Pancreas (tissue), 10 donors: ENCODE measurements at regions not wholly inside any gene's neighbourhood (a gene's known extent, or its start where the extent isn't known, plus 50 kb on each side); places are given as distances from the start of the nearest gene placed in this dataset.
"Not testable (repeated sequence)": the region's sequence is repeated elsewhere in the genome, so short reads cannot be mapped to it uniquely, and the experiment has no call there.

Experiments used
- ATAC-seq, 4 donors: fragments of 200-7000 bp; cut with Tn5 transposase; one replicate each; pipeline versions ENCODE4 v1.8.0 to v1.9.1; 2020; ENCODE audit warnings: mild to moderate bottlenecking in 4 of 4, moderate library complexity in 4 of 4
- DNase-seq, 6 donors: peaks; one replicate each; pipeline ENCODE4 v3.0.0-alpha.2; 2020
- FAIRE-seq: peaks from 2 replicates; lab custom pipeline; 2012; peaks lifted over from hg19 to GRCh38; lab: Jason Lieb, UNC
- H3K27ac ChIP-seq, 4 donors: fragments of 200-600 bp; sonication (generic); 1 replicate in 3 of 4; 2 replicates in 1 of 4; pipeline versions ENCODE4 v1.5.0 to v1.8.0; 2020
- H3K27me3 ChIP-seq, 4 donors: fragments of 200-600 bp; one replicate each; pipeline ENCODE4 v1.8.0; 2021
- H3K36me3 ChIP-seq, 3 donors: fragments of 200-600 bp; sonication (generic) in 1 of 3; one replicate each; pipeline versions ENCODE4 v1.5.0 to v1.8.0; 2020 to 2021
- H3K4me1 ChIP-seq, 3 donors: fragments of 200-600 bp; one replicate each; pipeline ENCODE4 v1.8.0; 2021
- H3K4me3 ChIP-seq, 4 donors: fragments of 200-600 bp; sonication (generic) in 2 of 4; one replicate each; pipeline versions ENCODE4 v1.5.0 to v1.8.0; 2020 to 2021
- H3K9me3 ChIP-seq, 4 donors: fragments of 200-600 bp; one replicate each; pipeline ENCODE4 v1.8.0; 2021
- CTCF ChIP-seq, 4 donors: fragments of 200-600 bp; sonication (generic) in 3 of 4; IDR thresholded peaks; one replicate each; pipeline versions ENCODE4 v1.5.0 to v1.8.0; 2021; ENCODE audit warnings: antibody characterized with exemption in 4 of 4
- WGBS, 2 donors: extraction: QIAGEN DNeasy Blood & Tissue Kit; methylation state at CpG; one replicate each; pipeline ENCODE4 v1.1.7; 2013; 5-methylcytosine and 5-hydroxymethylcytosine counted together
- intact Hi-C, 3 donors: fragments of 100-400 bp; cut with DNase I; formaldehyde crosslinking; loops; one replicate each; pipeline versions ENCODE4 v1.11.1 to v1.14.2; 2022
- donor health status: healthy with polysubstance abuse.
- donor health status: DM: no; HTN: no; CAD: no; lungs with moderate emphysema.
- donor health status: DM: no; HTN: no; CAD: no.
- donor health status: control.
- donor health status: control.
- donor health status: Bipolar disorder and iron deficiency.
- donor health status: DM: yes; HTN: yes; CAD: no.
- donor health status: DM: no; HTN: no; CAD: no.
- donor health status: DM: no; HTN: no; CAD: no.
- donor health status: DM: yes; HTN: yes; CAD: no.

- no peak for DNase-seq
- no peaks in the 10 kb centered on the region for H3K4me1 ChIP-seq
- FAIRE-seq: no peak
- H3K27me3 ChIP-seq: no peaks in the 10 kb centered on the region
- no peak overlapping the region for H3K27ac ChIP-seq
- no peak for ATAC-seq
- WGBS, 2 donors: 80 to 88% methylated on average over 2 of the region's 2 CpGs
- no peak for TF ChIP-seq CTCF (IDR thresholded peaks at IDR 0.05)
- H3K9me3 ChIP-seq: no peaks in the 10 kb centered on the region
- no peak overlapping the region for H3K4me3 ChIP-seq
- H3K36me3 ChIP-seq: no peaks in the 10 kb centered on the region
- intact Hi-C loops: no loop called here
Observed at GRCh38 chr4:71107726-71108125, 114.3 kb downstream of the DCK start.

GRCh38 chr4:71110499-71110898 lies 117.0 kb downstream of the DCK start:
- H3K36me3 ChIP-seq: no peaks in the 10 kb centered on the region
- no peak overlapping the region for H3K4me3 ChIP-seq
- no peak overlapping the region for H3K27ac ChIP-seq
- no peak for TF ChIP-seq CTCF (IDR thresholded peaks at IDR 0.05)
- ATAC-seq (no peak), DNase-seq (no peak), FAIRE-seq (no peak)
- 58 to 71% methylated on average over 2 of the region's 2 CpGs for WGBS, 2 donors
- intact Hi-C loops: no loop called here
- no peaks in the 10 kb centered on the region for H3K4me1 ChIP-seq
- no peaks in the 10 kb centered on the region for H3K9me3 ChIP-seq
- H3K27me3 ChIP-seq: no peaks in the 10 kb centered on the region

- FAIRE-seq, H3K4me1 ChIP-seq, intact Hi-C loops, H3K9me3 ChIP-seq, H3K27ac ChIP-seq, H3K4me3 ChIP-seq, DNase-seq, H3K36me3 ChIP-seq, H3K27me3 ChIP-seq, ATAC-seq: not testable (repeated sequence)
- WGBS, 2 donors: 82 to 85% methylated on average over 4 of the region's 4 CpGs
Observed at GRCh38 chr4:71111133-71111532, 117.7 kb downstream of the DCK start.

- WGBS, 2 donors: 81 to 87% methylated on average over 1 of the region's 1 CpG
- H3K27me3 ChIP-seq: no peaks in the 10 kb centered on the region
- H3K4me3 ChIP-seq: no peak overlapping the region
- no peaks in the 10 kb centered on the region for H3K9me3 ChIP-seq
- no peak for FAIRE-seq
- H3K4me1 ChIP-seq: no peaks in the 10 kb centered on the region
- TF ChIP-seq CTCF (IDR thresholded peaks at IDR 0.05): no peak
- intact Hi-C loops: no loop called here
- DNase-seq: no peak
- no peak overlapping the region for H3K27ac ChIP-seq
- H3K36me3 ChIP-seq: no peaks in the 10 kb centered on the region
- peak in 2 of 4 donors; percentile 42 to 44 for ATAC-seq
Observed at GRCh38 chr4:71113294-71113693, 119.8 kb downstream of the DCK start.

- Histone ChIP-seq H3K27me3 (no peaks in the 10 kb centered on the region), H3K4me3 (no peak overlapping the region), H3K36me3 (no peaks in the 10 kb centered on the region), H3K27ac (no peak overlapping the region), H3K4me1 (no peaks in the 10 kb centered on the region), H3K9me3 (no peaks in the 10 kb centered on the region)
- intact Hi-C loops: no loop called here
- FAIRE-seq (no peak), DNase-seq (peak in 2 of 6 donors; percentile 13 to 57), ATAC-seq (no peak)
- WGBS, 2 donors: 93 to 94% methylated on average over 31 to 37 of the region's 37 CpGs
- TF ChIP-seq CTCF (IDR thresholded peaks at IDR 0.05): no peak
Observed at GRCh38 chr4:71120831-71121524, 127.5 kb downstream of the DCK start.
